Activated naive CD4-positive, alpha-beta T cell treated with anti-CD3 and anti-CD28 coated beads, Interleukin-2, amount 50 U/mL, for 24 hours (primary cell): ENCODE measurements at regions not wholly inside any gene's neighbourhood (a gene's known extent, or its start where the extent isn't known, plus 50 kb on each side); places are given as distances from the start of the nearest gene placed in this dataset.
"Not testable (repeated sequence)": the region's sequence is repeated elsewhere in the genome, so short reads cannot be mapped to it uniquely, and the experiment has no call there.

Source experiments
- H3K27ac Mint-ChIP-seq: one replicate; pipeline ENCODE4 v1.8.0; 2021; ENCODE audit warnings: mild to moderate bottlenecking, mixed read lengths
- H3K27me3 Mint-ChIP-seq: one replicate; pipeline ENCODE4 v1.8.0; 2021; ENCODE audit warnings: mixed read lengths
- H3K36me3 Mint-ChIP-seq: one replicate; pipeline ENCODE4 v1.8.0; 2021; ENCODE audit warnings: mixed read lengths
- H3K4me1 Mint-ChIP-seq: one replicate; pipeline ENCODE4 v1.8.0; 2021; ENCODE audit warnings: mixed read lengths
- H3K4me3 Mint-ChIP-seq: one replicate; pipeline ENCODE4 v1.8.0; 2021; ENCODE audit warnings: mild to moderate bottlenecking, mixed read lengths
- H3K9me3 Mint-ChIP-seq: one replicate; pipeline ENCODE4 v1.8.0; 2021; ENCODE audit warnings: mixed read lengths

GRCh38 chr7:110283056-110283455 lies 807.9 kb upstream of the LRRN3 start:
- H3K4me3 Mint-ChIP-seq: no peak overlapping the region
- H3K27me3 Mint-ChIP-seq: peaks cover 1% of the 10 kb centered on the region
- no peaks in the 10 kb centered on the region for H3K9me3 Mint-ChIP-seq
- no peak overlapping the region for H3K27ac Mint-ChIP-seq
- no peaks in the 10 kb centered on the region for H3K4me1 Mint-ChIP-seq
- H3K36me3 Mint-ChIP-seq: no peaks in the 10 kb centered on the region

- Mint-ChIP-seq H3K36me3 (no peaks in the 10 kb centered on the region), H3K4me1 (no peaks in the 10 kb centered on the region), H3K27ac (no peak overlapping the region), H3K4me3 (no peak overlapping the region), H3K27me3 (peaks cover 3% of the 10 kb centered on the region), H3K9me3 (no peaks in the 10 kb centered on the region)
Observed at GRCh38 chr7:110291430-110291829, 799.5 kb upstream of the LRRN3 start.

GRCh38 chr7:110296321-110296720 lies 794.6 kb upstream of the LRRN3 start:
- H3K9me3 Mint-ChIP-seq: no peaks in the 10 kb centered on the region
- H3K27ac Mint-ChIP-seq: no peak overlapping the region
- no peaks in the 10 kb centered on the region for H3K36me3 Mint-ChIP-seq
- H3K27me3 Mint-ChIP-seq: no peaks in the 10 kb centered on the region
- no peaks in the 10 kb centered on the region for H3K4me1 Mint-ChIP-seq
- H3K4me3 Mint-ChIP-seq: no peak overlapping the region

GRCh38 chr7:110307776-110308175 lies 783.2 kb upstream of the LRRN3 start:
- Mint-ChIP-seq H3K36me3 (no peaks in the 10 kb centered on the region), H3K27me3 (no peaks in the 10 kb centered on the region), H3K9me3 (no peaks in the 10 kb centered on the region), H3K27ac (no peak overlapping the region), H3K4me1 (no peaks in the 10 kb centered on the region), H3K4me3 (no peak overlapping the region)

GRCh38 chr7:110308791-110309190 lies 782.1 kb upstream of the LRRN3 start:
- no peak overlapping the region for H3K4me3 Mint-ChIP-seq
- H3K27ac Mint-ChIP-seq: no peak overlapping the region
- H3K9me3 Mint-ChIP-seq: no peaks in the 10 kb centered on the region
- no peaks in the 10 kb centered on the region for H3K36me3 Mint-ChIP-seq
- no peaks in the 10 kb centered on the region for H3K4me1 Mint-ChIP-seq
- H3K27me3 Mint-ChIP-seq: no peaks in the 10 kb centered on the region

GRCh38 chr7:110309941-110310340 lies 781.0 kb upstream of the LRRN3 start:
- no peaks in the 10 kb centered on the region for H3K9me3 Mint-ChIP-seq
- H3K27me3 Mint-ChIP-seq: no peaks in the 10 kb centered on the region
- H3K36me3 Mint-ChIP-seq: no peaks in the 10 kb centered on the region
- no peak overlapping the region for H3K27ac Mint-ChIP-seq
- no peaks in the 10 kb centered on the region for H3K4me1 Mint-ChIP-seq
- no peak overlapping the region for H3K4me3 Mint-ChIP-seq

GRCh38 chr7:110311556-110311955 lies 779.4 kb upstream of the LRRN3 start:
- Mint-ChIP-seq H3K27me3 (no peaks in the 10 kb centered on the region), H3K27ac (no peak overlapping the region), H3K9me3 (no peaks in the 10 kb centered on the region), H3K36me3 (no peaks in the 10 kb centered on the region), H3K4me3 (no peak overlapping the region), H3K4me1 (no peaks in the 10 kb centered on the region)

GRCh38 chr7:110317541-110318265 lies 773.2 kb upstream of the LRRN3 start:
- H3K36me3 Mint-ChIP-seq: no peaks in the 10 kb centered on the region
- peaks cover 1% of the 10 kb centered on the region for H3K27me3 Mint-ChIP-seq
- H3K27ac Mint-ChIP-seq: no peak overlapping the region
- no peaks in the 10 kb centered on the region for H3K4me1 Mint-ChIP-seq
- H3K4me3 Mint-ChIP-seq: no peak overlapping the region
- H3K9me3 Mint-ChIP-seq: no peaks in the 10 kb centered on the region

- not testable (repeated sequence) for H3K36me3 Mint-ChIP-seq, H3K4me1 Mint-ChIP-seq, H3K9me3 Mint-ChIP-seq, H3K27me3 Mint-ChIP-seq, H3K27ac Mint-ChIP-seq, H3K4me3 Mint-ChIP-seq
Observed at GRCh38 chr7:110320285-110320684, 770.6 kb upstream of the LRRN3 start.

- Mint-ChIP-seq H3K36me3 (no peaks in the 10 kb centered on the region), H3K4me1 (no peaks in the 10 kb centered on the region), H3K9me3 (no peaks in the 10 kb centered on the region), H3K4me3 (no peak overlapping the region), H3K27me3 (peaks cover 1% of the 10 kb centered on the region), H3K27ac (no peak overlapping the region)
Observed at GRCh38 chr7:110322796-110323195, 768.1 kb upstream of the LRRN3 start.

GRCh38 chr7:110326966-110327365 lies 764.0 kb upstream of the LRRN3 start:
- no peaks in the 10 kb centered on the region for H3K27me3 Mint-ChIP-seq
- H3K4me3 Mint-ChIP-seq: no peak overlapping the region
- no peak overlapping the region for H3K27ac Mint-ChIP-seq
- H3K4me1 Mint-ChIP-seq: no peaks in the 10 kb centered on the region
- no peaks in the 10 kb centered on the region for H3K9me3 Mint-ChIP-seq
- no peaks in the 10 kb centered on the region for H3K36me3 Mint-ChIP-seq

- H3K9me3 Mint-ChIP-seq: peaks cover 5% of the 10 kb centered on the region
- no peak overlapping the region for H3K4me3 Mint-ChIP-seq
- H3K36me3 Mint-ChIP-seq: no peaks in the 10 kb centered on the region
- no peaks in the 10 kb centered on the region for H3K4me1 Mint-ChIP-seq
- H3K27ac Mint-ChIP-seq: no peak overlapping the region
- no peaks in the 10 kb centered on the region for H3K27me3 Mint-ChIP-seq
Observed at GRCh38 chr7:110336423-110336822, 754.5 kb upstream of the LRRN3 start.

GRCh38 chr7:110337646-110338045 lies 753.3 kb upstream of the LRRN3 start:
- Mint-ChIP-seq H3K27me3 (no peaks in the 10 kb centered on the region), H3K36me3 (no peaks in the 10 kb centered on the region), H3K9me3 (peaks cover 5% of the 10 kb centered on the region), H3K4me3 (no peak overlapping the region), H3K27ac (no peak overlapping the region), H3K4me1 (no peaks in the 10 kb centered on the region)

GRCh38 chr7:110347081-110347480 lies 743.8 kb upstream of the LRRN3 start:
- Mint-ChIP-seq H3K4me3 (no peak overlapping the region), H3K27me3 (no peaks in the 10 kb centered on the region), H3K4me1 (no peaks in the 10 kb centered on the region), H3K27ac (no peak overlapping the region), H3K9me3 (no peaks in the 10 kb centered on the region), H3K36me3 (no peaks in the 10 kb centered on the region)

- H3K9me3 Mint-ChIP-seq: no peaks in the 10 kb centered on the region
- no peaks in the 10 kb centered on the region for H3K4me1 Mint-ChIP-seq
- H3K27me3 Mint-ChIP-seq: peaks cover 4% of the 10 kb centered on the region
- H3K36me3 Mint-ChIP-seq: no peaks in the 10 kb centered on the region
- H3K4me3 Mint-ChIP-seq: no peak overlapping the region
- no peak overlapping the region for H3K27ac Mint-ChIP-seq
Observed at GRCh38 chr7:110356438-110356837, 734.5 kb upstream of the LRRN3 start.

GRCh38 chr7:110358028-110358427 lies 732.9 kb upstream of the LRRN3 start:
- no peak overlapping the region for H3K27ac Mint-ChIP-seq
- H3K9me3 Mint-ChIP-seq: no peaks in the 10 kb centered on the region
- no peaks in the 10 kb centered on the region for H3K36me3 Mint-ChIP-seq
- no peak overlapping the region for H3K4me3 Mint-ChIP-seq
- H3K4me1 Mint-ChIP-seq: no peaks in the 10 kb centered on the region
- H3K27me3 Mint-ChIP-seq: peaks cover 3% of the 10 kb centered on the region

GRCh38 chr7:110371709-110372108 lies 719.2 kb upstream of the LRRN3 start:
- Mint-ChIP-seq H3K9me3 (no peaks in the 10 kb centered on the region), H3K4me3 (no peak overlapping the region), H3K27me3 (no peaks in the 10 kb centered on the region), H3K4me1 (no peaks in the 10 kb centered on the region), H3K36me3 (no peaks in the 10 kb centered on the region), H3K27ac (no peak overlapping the region)
